GM11168 (cell line): ENCODE measurements at regions not wholly inside any gene's neighbourhood (a gene's known extent, or its start where the extent isn't known, plus 50 kb on each side); places are given as distances from the start of the nearest gene placed in this dataset.
"Not testable (repeated sequence)": the region's sequence is repeated elsewhere in the genome, so short reads cannot be mapped to it uniquely, and the experiment has no call there.

Experiments
- in situ Hi-C: fragments of 300-500 bp; cut with MboI; formaldehyde crosslinking; loops from one replicate; pipeline ENCODE4 v1.12.0; 2022; ENCODE audit warnings: low sequenced_read_pairs; ENCODE audit not compliant: unreplicated experiment

- in situ Hi-C loops = no loop called here
These were observed 66.6 kb upstream of the ZNF184 start for GRCh38 chr6:27539551-27539950.

DNA sequence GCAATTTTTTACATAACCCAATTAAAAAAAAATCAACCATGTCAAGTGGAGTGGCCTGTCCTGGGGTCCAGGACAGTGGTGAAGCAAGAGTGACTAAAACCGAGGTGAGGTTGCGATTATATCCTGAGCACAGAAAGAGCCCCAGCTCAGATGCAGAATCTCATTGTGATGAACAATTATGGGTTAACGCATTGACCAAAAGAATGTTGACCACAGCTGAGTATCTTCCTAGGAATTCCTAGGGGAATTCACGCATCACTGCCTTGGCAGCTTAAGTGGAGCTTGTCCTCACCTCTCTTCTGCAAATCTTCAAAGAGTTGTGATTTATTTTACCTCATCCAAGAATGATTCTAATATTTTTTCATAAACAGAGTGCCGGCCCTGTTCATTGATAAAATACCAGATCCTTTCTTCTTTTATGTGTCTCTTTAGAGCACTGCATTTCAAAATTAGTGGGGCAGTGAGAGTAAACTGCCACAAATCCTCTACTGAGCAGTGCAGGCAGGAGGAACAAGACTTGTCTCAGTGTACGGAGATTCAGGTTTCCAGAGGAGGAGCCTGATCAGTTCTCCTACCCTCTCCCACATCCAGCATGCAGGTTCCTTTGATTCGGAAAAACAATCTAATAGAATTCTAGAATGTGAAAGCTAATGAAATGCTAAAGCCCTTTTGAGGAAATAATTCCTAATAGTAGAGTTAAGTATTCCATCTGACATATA lies 60.1 kb upstream of the ZNF184 start:
- in situ Hi-C loops = no loop called here

GRCh38 chr6:27531772-27532459 lies 59.0 kb upstream of the ZNF184 start:
- in situ Hi-C loops = no loop called here

- in situ Hi-C loops = not testable (repeated sequence)
These were observed 56.9 kb upstream of the ZNF184 start for GRCh38 chr6:27529796-27530195.

DNA sequence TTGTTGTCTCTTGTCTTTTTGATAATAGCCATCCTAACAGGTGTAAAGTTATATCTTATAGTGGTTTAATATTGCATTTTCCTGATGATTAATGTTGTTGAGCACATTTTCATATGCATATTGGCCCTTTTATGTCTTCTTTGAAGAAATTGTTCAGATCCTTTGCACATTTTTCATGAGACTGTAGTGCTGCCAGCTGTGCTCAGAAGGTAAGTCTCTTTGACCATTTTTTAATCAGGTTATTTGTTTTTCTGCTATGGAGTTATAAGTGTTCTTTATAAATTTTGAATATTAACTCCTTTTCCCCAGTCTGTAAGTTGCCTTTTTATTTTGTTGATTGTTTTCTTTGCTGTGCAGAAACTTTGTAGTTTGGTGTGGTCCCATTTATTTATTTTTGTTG lies 55.8 kb upstream of the ZNF184 start:
- in situ Hi-C loops = no loop called here
